Suprapubic skin (tissue), 4 donors: ENCODE measurements at regions not wholly inside any gene's neighbourhood (a gene's known extent, or its start where the extent isn't known, plus 50 kb on each side); places are given as distances from the start of the nearest gene placed in this dataset.

ENCODE experiments used
- CTCF ChIP-seq, 2 donors: fragments of 200-600 bp in 1 of 2; fragments of 450-650 bp in 1 of 2; sonication (generic) in 1 of 2; IDR thresholded peaks; one replicate each; pipeline ENCODE4 v1.5.1; 2016 to 2019; ENCODE audit warnings: antibody characterized with exemption in 2 of 2, mild to moderate bottlenecking in 1 of 2, moderate library complexity in 1 of 2
- EP300 ChIP-seq: sonication (generic); formaldehyde crosslinking; IDR thresholded peaks from one replicate; pipeline ENCODE4 v1.6.1; 2017; ENCODE audit warnings: antibody characterized with exemption
- POLR2A ChIP-seq, 2 donors: fragments of 450-650 bp; IDR thresholded peaks; one replicate each; pipeline ENCODE4 v1.6.1; 2017; ENCODE audit warnings: antibody characterized with exemption in 2 of 2, mild to moderate bottlenecking in 2 of 2, moderate library complexity in 2 of 2
- POLR2AphosphoS5 ChIP-seq, 3 donors: sonication (generic); formaldehyde crosslinking; IDR thresholded peaks; one replicate each; pipeline ENCODE4 v1.6.1; 2017; ENCODE audit warnings: antibody characterized with exemption in 3 of 3

GRCh38 chr2:221166292-221166691 lies 405.8 kb downstream of the EPHA4 start:
- TF ChIP-seq CTCF (IDR thresholded peaks at IDR 0.05) (no peak), POLR2AphosphoS5 (IDR thresholded peaks at IDR 0.05) (no peak), POLR2A (IDR thresholded peaks at IDR 0.05) (no peak), EP300 (no peak)
